Gastroesophageal sphincter (tissue), 3 donors: ENCODE measurements at regions not wholly inside any gene's neighbourhood (a gene's known extent, or its start where the extent isn't known, plus 50 kb on each side); places are given as distances from the start of the nearest gene placed in this dataset.

Source experiments
- CTCF ChIP-seq, 4 experiments: fragments of 200-600 bp in 2 of 4; fragments of 450-650 bp in 2 of 4; sonication (generic) in 1 of 4; IDR thresholded peaks; one replicate each; pipeline ENCODE4 v1.5.1; 2017 to 2019; ENCODE audit warnings: antibody characterized with exemption in 4 of 4, mild to moderate bottlenecking in 2 of 4, moderate library complexity in 2 of 4
- POLR2A ChIP-seq, 2 donors: fragments of 450-650 bp; IDR thresholded peaks; one replicate each; pipeline ENCODE4 v1.6.1; 2017; ENCODE audit warnings: antibody characterized with exemption in 2 of 2, mild to moderate bottlenecking in 2 of 2, moderate library complexity in 1 of 2
- POLR2AphosphoS5 ChIP-seq: sonication (generic); formaldehyde crosslinking; IDR thresholded peaks from one replicate; pipeline ENCODE4 v1.6.1; 2017; ENCODE audit warnings: antibody characterized with exemption

DNA sequence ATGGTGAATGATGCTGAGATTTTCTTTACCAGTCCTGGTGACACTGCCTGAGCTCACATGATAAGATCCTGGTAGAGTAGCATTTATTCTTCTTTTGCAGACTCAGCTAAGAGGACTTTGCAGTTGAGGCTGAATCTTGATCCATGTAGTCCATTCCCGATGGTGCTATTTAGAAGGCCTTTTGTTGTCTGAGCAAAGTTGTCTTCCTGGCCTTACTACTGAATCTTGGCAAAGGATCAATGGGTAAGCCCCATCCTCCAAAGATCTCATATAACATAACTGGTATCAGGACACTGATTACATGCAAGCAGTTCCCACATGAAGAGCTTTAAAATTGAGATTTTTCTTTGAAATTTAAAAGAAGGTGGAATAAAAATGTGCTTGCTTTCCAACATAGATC, 291.6 kb downstream of the SOX4 start:
- TF ChIP-seq CTCF (IDR thresholded peaks at IDR 0.05): no peak
- TF ChIP-seq POLR2AphosphoS5: no peak
- no peak for TF ChIP-seq POLR2A (IDR thresholded peaks at IDR 0.05)
